SU-DHL-6 (cell line): ENCODE measurements at regions not wholly inside any gene's neighbourhood (a gene's known extent, or its start where the extent isn't known, plus 50 kb on each side); places are given as distances from the start of the nearest gene placed in this dataset.

ENCODE experiments used
- CTCF ChIP-seq: fragments of 200-600 bp; sonication (generic); IDR thresholded peaks from one replicate; pipeline ENCODE4 v1.5.1; 2017; ENCODE audit warnings: antibody characterized with exemption, mild to moderate bottlenecking, low read length, moderate library complexity; ENCODE audit not compliant: insufficient read depth, poor library complexity, severe bottlenecking
- EZH2phosphoT487 ChIP-seq: fragments of 200-600 bp; sonication (generic), shearing (Covaris generic); conservative IDR thresholded peaks from 2 replicates; pipeline ENCODE4 v1.6.1; 2018; ENCODE audit warnings: mild to moderate bottlenecking, antibody characterized with exemption, low read length, moderate library complexity, mixed read lengths

- TF ChIP-seq CTCF (no peak), EZH2phosphoT487 (no peak)
Observed at GRCh38 chr15:62338497-62338896, 173.4 kb upstream of the C2CD4B start.
